Panc1 (cell line): ENCODE measurements at regions not wholly inside any gene's neighbourhood (a gene's known extent, or its start where the extent isn't known, plus 50 kb on each side); places are given as distances from the start of the nearest gene placed in this dataset.

ENCODE experiments used
- ATAC-seq: fragments of 200-7000 bp; cut with Tn5 transposase; 2 replicates; pipeline ENCODE4 v1.9.1; 2020; ENCODE audit warnings: mild to moderate bottlenecking, moderate library complexity
- BruUV-seq: library from RNA; stranded (reverse); fragments of 400-500 nt; replicated peaks from 2 replicates; lab custom pipeline; 2021; lab: Mats Ljungman, UMichigan
- CTCF ChIA-PET: fragments of 300-600 bp; sonication (Branson Sonifier 250); formaldehyde crosslinking; loops from one replicate; lab custom pipeline; 2022; ENCODE audit warnings: antibody characterized with exemption; lab: Charles Lee
- POLR2A ChIA-PET: fragments of 300-600 bp; sonication (Branson Sonifier 250); formaldehyde crosslinking; loops from one replicate; lab custom pipeline; 2022; ENCODE audit warnings: antibody characterized with exemption; lab: Charles Lee
- DNase-seq: peaks from one replicate; pipeline ENCODE4 v3.0.0-alpha.2; 2010; ENCODE audit warnings: low read depth, low spot score
- H3K27ac ChIP-seq: 2 replicates; pipeline ENCODE4 v1.5.1; 2011; ENCODE audit warnings: mild to moderate bottlenecking, low read length, inconsistent platforms
- H3K27me3 ChIP-seq: fragments of 200-500 bp; sonication (Bioruptor generic); 2 replicates; pipeline ENCODE4 v1.6.0; 2014; ENCODE audit warnings: low read length, inconsistent platforms; ENCODE audit not compliant: control insufficient read depth, insufficient read depth
- H3K36me3 ChIP-seq: fragments of 200-500 bp; sonication (Bioruptor generic); 2 replicates; pipeline ENCODE4 v1.5.1; 2014; ENCODE audit warnings: inconsistent platforms, mild to moderate bottlenecking, low read length, moderate library complexity; ENCODE audit not compliant: control insufficient read depth, insufficient read depth
- H3K4me1 ChIP-seq: 2 replicates; pipeline ENCODE4 v1.5.1; 2011; ENCODE audit warnings: inconsistent platforms, mild to moderate bottlenecking, low read length, moderate library complexity; ENCODE audit not compliant: control insufficient read depth, insufficient read depth
- H3K4me3 ChIP-seq, 2 experiments: 2 replicates each; pipeline ENCODE4 v1.5.1; 2011 to 2012; ENCODE audit warnings: low read depth in 2 of 2, low read length in 2 of 2, mild to moderate bottlenecking in 2 of 2, inconsistent platforms in 1 of 2, moderate library complexity in 1 of 2
- H3K9me3 ChIP-seq: fragments of 200-500 bp; sonication (Bioruptor generic); 2 replicates; pipeline ENCODE4 v1.5.1; 2014; ENCODE audit warnings: low read depth, mild to moderate bottlenecking, inconsistent platforms, low read length, moderate library complexity; ENCODE audit not compliant: control insufficient read depth, insufficient read depth
- CTCF ChIP-seq: fragments of 450-650 bp; IDR thresholded peaks from 2 replicates; pipeline ENCODE4 v1.5.1; 2017; ENCODE audit warnings: mild to moderate bottlenecking
- POLR2AphosphoS5 ChIP-seq: IDR thresholded peaks from 2 replicates; pipeline ENCODE4 v1.6.1; 2012; ENCODE audit warnings: mild to moderate bottlenecking, low read depth, low read length, moderate library complexity
- SIN3A ChIP-seq: IDR thresholded peaks from 2 replicates; pipeline ENCODE4 v1.6.1; 2012; ENCODE audit warnings: low read depth, mild to moderate bottlenecking, low read length, moderate library complexity, borderline replicate concordance; ENCODE audit not compliant: insufficient read depth
- TCF7L2 ChIP-seq: IDR thresholded peaks from 2 replicates; pipeline ENCODE4 v1.6.1; 2011; ENCODE audit warnings: mild to moderate bottlenecking, low read depth, low read length, inconsistent platforms
- in situ Hi-C: cut with HindIII; loops from 2 replicates; pipeline ENCODE4 v1.10.0; 2016; ENCODE audit warnings: low sequenced_read_pairs, low pct_unique_long_range_greater_than_20kb
- intact Hi-C: fragments of 100-400 bp; cut with micrococcal nuclease; formaldehyde crosslinking; loops from one replicate; pipeline ENCODE4 v1.10.0; 2022; ENCODE audit not compliant: unreplicated experiment
- TF ChIP-seq, protein P1 (sequence below), 2 experiments: IDR thresholded peaks; 2 replicates each; pipeline ENCODE4 v1.6.1; 2011 to 2012; ENCODE audit warnings: low read depth in 2 of 2, control low read depth in 1 of 2, low read length in 1 of 2, mild to moderate bottlenecking in 1 of 2, moderate library complexity in 1 of 2; ENCODE audit not compliant: insufficient read depth in 1 of 2

GRCh38 chr5:120919017-120919416 lies 454.9 kb downstream of the PRR16 start:
- intact Hi-C loops: no loop called here
- Histone ChIP-seq H3K36me3 (no peaks in the 10 kb centered on the region; the same call in 1 of the 2 replicates), H3K4me1 (no peaks in the 10 kb centered on the region), H3K27me3 (no peaks in the 10 kb centered on the region), H3K9me3 (no peaks in the 10 kb centered on the region), H3K27ac (no peak overlapping the region), H3K4me3 (no peak overlapping the region)
- no peak for ATAC-seq
- POLR2A ChIA-PET: no interaction called here
- CTCF ChIA-PET: no interaction called here
- TF ChIP-seq, protein P1, sequence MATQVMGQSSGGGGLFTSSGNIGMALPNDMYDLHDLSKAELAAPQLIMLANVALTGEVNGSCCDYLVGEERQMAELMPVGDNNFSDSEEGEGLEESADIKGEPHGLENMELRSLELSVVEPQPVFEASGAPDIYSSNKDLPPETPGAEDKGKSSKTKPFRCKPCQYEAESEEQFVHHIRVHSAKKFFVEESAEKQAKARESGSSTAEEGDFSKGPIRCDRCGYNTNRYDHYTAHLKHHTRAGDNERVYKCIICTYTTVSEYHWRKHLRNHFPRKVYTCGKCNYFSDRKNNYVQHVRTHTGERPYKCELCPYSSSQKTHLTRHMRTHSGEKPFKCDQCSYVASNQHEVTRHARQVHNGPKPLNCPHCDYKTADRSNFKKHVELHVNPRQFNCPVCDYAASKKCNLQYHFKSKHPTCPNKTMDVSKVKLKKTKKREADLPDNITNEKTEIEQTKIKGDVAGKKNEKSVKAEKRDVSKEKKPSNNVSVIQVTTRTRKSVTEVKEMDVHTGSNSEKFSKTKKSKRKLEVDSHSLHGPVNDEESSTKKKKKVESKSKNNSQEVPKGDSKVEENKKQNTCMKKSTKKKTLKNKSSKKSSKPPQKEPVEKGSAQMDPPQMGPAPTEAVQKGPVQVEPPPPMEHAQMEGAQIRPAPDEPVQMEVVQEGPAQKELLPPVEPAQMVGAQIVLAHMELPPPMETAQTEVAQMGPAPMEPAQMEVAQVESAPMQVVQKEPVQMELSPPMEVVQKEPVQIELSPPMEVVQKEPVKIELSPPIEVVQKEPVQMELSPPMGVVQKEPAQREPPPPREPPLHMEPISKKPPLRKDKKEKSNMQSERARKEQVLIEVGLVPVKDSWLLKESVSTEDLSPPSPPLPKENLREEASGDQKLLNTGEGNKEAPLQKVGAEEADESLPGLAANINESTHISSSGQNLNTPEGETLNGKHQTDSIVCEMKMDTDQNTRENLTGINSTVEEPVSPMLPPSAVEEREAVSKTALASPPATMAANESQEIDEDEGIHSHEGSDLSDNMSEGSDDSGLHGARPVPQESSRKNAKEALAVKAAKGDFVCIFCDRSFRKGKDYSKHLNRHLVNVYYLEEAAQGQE (IDR thresholded peaks at IDR 0.05; ENCODE audit: insufficient read depth in 1 of 2, low read depth in 2 of 2, low read length in 1 of 2): no peak
- TF ChIP-seq SIN3A (no peak), CTCF (no peak), POLR2AphosphoS5 (no peak), TCF7L2 (no peak)
- no peak for DNase-seq
- no TSS peak for BruUV-seq
- in situ Hi-C loops: no loop called here

- no peak for ATAC-seq
- Histone ChIP-seq H3K4me1 (no peaks in the 10 kb centered on the region), H3K4me3 (no peak overlapping the region), H3K27ac (no peak overlapping the region), H3K27me3 (no peaks in the 10 kb centered on the region), H3K36me3 (no peaks in the 10 kb centered on the region; the same call in 1 of the 2 replicates), H3K9me3 (no peaks in the 10 kb centered on the region)
- intact Hi-C loops: no loop called here
- TF ChIP-seq CTCF (no peak), SIN3A (no peak), TCF7L2 (no peak), POLR2AphosphoS5 (no peak)
- TF ChIP-seq, protein P1 (IDR thresholded peaks at IDR 0.05; ENCODE audit: insufficient read depth in 1 of 2, low read depth in 2 of 2, low read length in 1 of 2): no peak
- no peak for DNase-seq
- in situ Hi-C loops: no loop called here
- BruUV-seq: no TSS peak
- POLR2A ChIA-PET: no interaction called here
- CTCF ChIA-PET: no interaction called here
Observed at GRCh38 chr5:120923026-120923425, 458.9 kb downstream of the PRR16 start.
